SK-N-SH (cell line): ENCODE measurements at regions not wholly inside any gene's neighbourhood (a gene's known extent, or its start where the extent isn't known, plus 50 kb on each side); places are given as distances from the start of the nearest gene placed in this dataset.
"Not testable (repeated sequence)": the region's sequence is repeated elsewhere in the genome, so short reads cannot be mapped to it uniquely, and the experiment has no call there.

Experiments used
- CTCF ChIA-PET: fragments of 300-600, 350-600 bp; formaldehyde crosslinking; extraction: SDS; loops from one replicate; lab custom pipeline; 2021; lab: Yijun Ruan, JAX
- POLR2A ChIA-PET: fragments of 350-600 bp; sonication (Branson Sonifier 250); formaldehyde crosslinking; extraction: SDS; loops from one replicate; lab custom pipeline; 2020; ENCODE audit warnings: antibody characterized with exemption, inconsistent platforms; lab: Yijun Ruan, JAX
- DNase-seq: peaks from one replicate; pipeline ENCODE4 v3.0.0; 2012
- H2AFZ ChIP-seq: fragments of 200-600 bp; sonication (generic); 2 replicates; pipeline ENCODE4 v1.8.1; 2016; ENCODE audit warnings: antibody characterized with exemption, mild to moderate bottlenecking, low read depth
- H3F3A ChIP-seq: fragments of 200-600 bp; sonication (generic); replicated peaks from 2 replicates; pipeline ENCODE3; 2016; ENCODE audit warnings: antibody characterized with exemption, mild to moderate bottlenecking; ENCODE audit not compliant: insufficient read depth
- H3K27ac ChIP-seq, 2 experiments: fragments of 200-500 bp in 1 of 2; fragments of 200-600 bp in 1 of 2; sonication (Bioruptor generic) in 1 of 2; sonication (generic), shearing (Covaris generic) in 1 of 2; 2 replicates each; pipeline versions ENCODE4 v1.5.1 to v1.6.1; 2014 to 2016; ENCODE audit warnings: low read depth in 2 of 2, inconsistent platforms in 1 of 2, low read length in 1 of 2, mild to moderate bottlenecking in 1 of 2, mixed read lengths in 1 of 2
- H3K27me3 ChIP-seq: fragments of 200-600 bp; sonication (generic), shearing (Covaris generic); 2 replicates; pipeline ENCODE4 v1.6.1; 2016; ENCODE audit warnings: mixed run types; ENCODE audit not compliant: insufficient read depth
- H3K36me3 ChIP-seq, 2 experiments: fragments of 200-500 bp in 1 of 2; fragments of 200-600 bp in 1 of 2; sonication (Bioruptor generic) in 1 of 2; sonication (generic) in 1 of 2; replicated peaks in 1 of 2; 2 replicates each; pipeline versions ENCODE3 to v1.5.1; 2014 to 2016; ENCODE audit warnings: low read length in 1 of 2, mild to moderate bottlenecking in 1 of 2; ENCODE audit not compliant: insufficient read depth in 2 of 2, control insufficient read depth in 1 of 2
- H3K4me1 ChIP-seq, 2 experiments: fragments of 200-500 bp in 1 of 2; fragments of 200-600 bp in 1 of 2; sonication (Bioruptor generic) in 1 of 2; sonication (generic), shearing (Covaris generic) in 1 of 2; 2 replicates each; pipeline versions ENCODE4 v1.5.1 to v1.6.1; 2014 to 2016; ENCODE audit warnings: low read depth in 1 of 2, low read length in 1 of 2, mixed run types in 1 of 2; ENCODE audit not compliant: insufficient read depth in 2 of 2, control insufficient read depth in 1 of 2
- H3K4me2 ChIP-seq: fragments of 200-600 bp; sonication (generic), shearing (Covaris generic); 2 replicates; pipeline ENCODE4 v1.6.1; 2017; ENCODE audit warnings: mixed run types
- H3K4me3 ChIP-seq, 2 experiments: fragments of 200-500 bp in 1 of 2; fragments of 200-600 bp in 1 of 2; sonication (Bioruptor generic) in 1 of 2; sonication (generic), shearing (Covaris generic) in 1 of 2; 2 replicates each; pipeline versions ENCODE4 v1.5.1 to v1.8.1; 2014 to 2016; ENCODE audit warnings: low read depth in 2 of 2, inconsistent platforms in 1 of 2, low read length in 1 of 2, mild to moderate bottlenecking in 1 of 2, mixed read lengths in 1 of 2, moderate library complexity in 1 of 2
- H3K79me2 ChIP-seq: fragments of 200-600 bp; sonication (generic); 2 replicates; pipeline ENCODE4 v1.8.1; 2017; ENCODE audit warnings: mild to moderate bottlenecking; ENCODE audit not compliant: insufficient read depth
- H3K9ac ChIP-seq: fragments of 200-600 bp; sonication (generic); 2 replicates; pipeline ENCODE4 v1.6.1; 2017; ENCODE audit warnings: mixed run types
- H3K9me2 ChIP-seq: fragments of 200-600 bp; sonication (generic); 2 replicates; pipeline ENCODE4 v1.6.1; 2017; ENCODE audit warnings: mixed run types
- H3K9me3 ChIP-seq: fragments of 200-600 bp; sonication (generic); 2 replicates; pipeline ENCODE4 v1.6.1; 2017; ENCODE audit warnings: mixed run types, mild to moderate bottlenecking, moderate library complexity
- H4K20me1 ChIP-seq: fragments of 200-600 bp; sonication (generic); 2 replicates; pipeline ENCODE4 v1.6.1; 2017; ENCODE audit warnings: mild to moderate bottlenecking, mixed run types; ENCODE audit not compliant: insufficient read depth
- CTCF ChIP-seq: fragments of 200-600 bp; sonication (generic); IDR thresholded peaks from 2 replicates; pipeline ENCODE4 v1.6.1; 2017; ENCODE audit warnings: antibody characterized with exemption, mild to moderate bottlenecking, moderate library complexity
- ELF1 ChIP-seq: IDR thresholded peaks from 2 replicates; pipeline ENCODE4 v1.4.0; 2012
- EP300 ChIP-seq, 2 experiments: IDR thresholded peaks; 2 replicates each; pipeline versions ENCODE4 v1.4.0 to v1.6.1; 2012; ENCODE audit warnings: borderline replicate concordance in 1 of 2, low read depth in 1 of 2, low read length in 1 of 2
- EZH2phosphoT487 ChIP-seq: fragments of 200-600 bp; sonication (generic); IDR thresholded peaks from 2 replicates; pipeline ENCODE4 v1.6.1; 2017; ENCODE audit warnings: low read depth, mixed run types, mild to moderate bottlenecking, antibody characterized with exemption, moderate library complexity, borderline replicate concordance
- FOXJ3 ChIP-seq: sonication (generic); formaldehyde crosslinking; IDR thresholded peaks from 2 replicates; pipeline ENCODE4 v1.5.1; 2020; ENCODE audit warnings: mild to moderate bottlenecking, missing genetic modification reagents
- GABPA ChIP-seq: IDR thresholded peaks from 2 replicates; pipeline ENCODE4 v1.4.0; 2012; ENCODE audit warnings: low read depth, mild to moderate bottlenecking
- JUND ChIP-seq: IDR thresholded peaks from 2 replicates; pipeline ENCODE4 v1.4.0; 2012
- MEF2A ChIP-seq: IDR thresholded peaks from 2 replicates; pipeline ENCODE4 v1.4.0; 2012; ENCODE audit warnings: low read depth, borderline replicate concordance
- NRF1 ChIP-seq: IDR thresholded peaks from 2 replicates; pipeline ENCODE4 v1.6.1; 2012; ENCODE audit warnings: low read depth, mild to moderate bottlenecking, low read length
- PBX3 ChIP-seq: IDR thresholded peaks from 2 replicates; pipeline ENCODE4; 2012
- TAF1 ChIP-seq: IDR thresholded peaks from 2 replicates; pipeline ENCODE4 v1.6.1; 2012; ENCODE audit warnings: low read depth, mild to moderate bottlenecking, low read length, moderate library complexity, borderline replicate concordance
- USF1 ChIP-seq: IDR thresholded peaks from 2 replicates; pipeline ENCODE4 v1.4.0; 2012; ENCODE audit warnings: low read depth, borderline replicate concordance
- WGBS: methylation state at CpG from one replicate; pipeline ENCODE4 v1.1.6; 2017; ENCODE audit warnings: low lambda C conversion rate; 5-methylcytosine and 5-hydroxymethylcytosine counted together
- TF ChIP-seq, protein P1 (sequence below): IDR thresholded peaks from 2 replicates; pipeline ENCODE4 v1.6.1; 2012; ENCODE audit warnings: mild to moderate bottlenecking, low read depth, low read length, moderate library complexity
- TF ChIP-seq, protein P2 (sequence below): IDR thresholded peaks from 2 replicates; pipeline ENCODE4 v1.4.0; 2012; ENCODE audit warnings: low read depth, borderline replicate concordance
- TF ChIP-seq, protein P3 (sequence below): fragments of 150-350 bp; IDR thresholded peaks from 2 replicates; pipeline ENCODE4 v1.6.1; 2017; ENCODE audit warnings: antibody characterized with exemption, low read length, low read depth, borderline replicate concordance

GRCh38 chr22:17284466-17284865 is 65.2 kb upstream of the ADA2 start:
- WGBS, result 3% methylated on average over 2 of the region's 2 CpGs
- Histone ChIP-seq H3K9me3 (no peaks in the 10 kb centered on the region), H2AFZ (no peak overlapping the region), H3K4me1 (no peaks in the 10 kb centered on the region), H3K9me2 (no peaks in the 10 kb centered on the region), H4K20me1 (no peaks in the 10 kb centered on the region), H3K27me3 (peaks cover 25% of the 10 kb centered on the region), H3K9ac (no peak overlapping the region), H3F3A (no peaks in the 10 kb centered on the region), H3K4me3 (no peak overlapping the region), H3K36me3 (no peaks in the 10 kb centered on the region), H3K27ac (no peak overlapping the region), H3K4me2 (no peak overlapping the region), H3K79me2 (no peaks in the 10 kb centered on the region)
- DNase-seq, result no peak
- ChIA-PET POLR2A (interaction anchor here (0.6 to 0.8 kb wide), 2 partner anchors 113 to 166 kb away, joined by 3 read pairs; no protein-coding TSS in a partner anchor), CTCF (interaction anchor here (0.9 kb wide), 1 partner anchor 217 kb away, joined by 3 read pairs; no protein-coding TSS in a partner anchor)
- TF ChIP-seq PBX3, result no peak
- TF ChIP-seq, protein P1, sequence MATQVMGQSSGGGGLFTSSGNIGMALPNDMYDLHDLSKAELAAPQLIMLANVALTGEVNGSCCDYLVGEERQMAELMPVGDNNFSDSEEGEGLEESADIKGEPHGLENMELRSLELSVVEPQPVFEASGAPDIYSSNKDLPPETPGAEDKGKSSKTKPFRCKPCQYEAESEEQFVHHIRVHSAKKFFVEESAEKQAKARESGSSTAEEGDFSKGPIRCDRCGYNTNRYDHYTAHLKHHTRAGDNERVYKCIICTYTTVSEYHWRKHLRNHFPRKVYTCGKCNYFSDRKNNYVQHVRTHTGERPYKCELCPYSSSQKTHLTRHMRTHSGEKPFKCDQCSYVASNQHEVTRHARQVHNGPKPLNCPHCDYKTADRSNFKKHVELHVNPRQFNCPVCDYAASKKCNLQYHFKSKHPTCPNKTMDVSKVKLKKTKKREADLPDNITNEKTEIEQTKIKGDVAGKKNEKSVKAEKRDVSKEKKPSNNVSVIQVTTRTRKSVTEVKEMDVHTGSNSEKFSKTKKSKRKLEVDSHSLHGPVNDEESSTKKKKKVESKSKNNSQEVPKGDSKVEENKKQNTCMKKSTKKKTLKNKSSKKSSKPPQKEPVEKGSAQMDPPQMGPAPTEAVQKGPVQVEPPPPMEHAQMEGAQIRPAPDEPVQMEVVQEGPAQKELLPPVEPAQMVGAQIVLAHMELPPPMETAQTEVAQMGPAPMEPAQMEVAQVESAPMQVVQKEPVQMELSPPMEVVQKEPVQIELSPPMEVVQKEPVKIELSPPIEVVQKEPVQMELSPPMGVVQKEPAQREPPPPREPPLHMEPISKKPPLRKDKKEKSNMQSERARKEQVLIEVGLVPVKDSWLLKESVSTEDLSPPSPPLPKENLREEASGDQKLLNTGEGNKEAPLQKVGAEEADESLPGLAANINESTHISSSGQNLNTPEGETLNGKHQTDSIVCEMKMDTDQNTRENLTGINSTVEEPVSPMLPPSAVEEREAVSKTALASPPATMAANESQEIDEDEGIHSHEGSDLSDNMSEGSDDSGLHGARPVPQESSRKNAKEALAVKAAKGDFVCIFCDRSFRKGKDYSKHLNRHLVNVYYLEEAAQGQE, result no peak
- TF ChIP-seq CTCF, result no peak
- no peak for TF ChIP-seq FOXJ3 (CRISPR knock-in tag)
- TF ChIP-seq, protein P2, sequence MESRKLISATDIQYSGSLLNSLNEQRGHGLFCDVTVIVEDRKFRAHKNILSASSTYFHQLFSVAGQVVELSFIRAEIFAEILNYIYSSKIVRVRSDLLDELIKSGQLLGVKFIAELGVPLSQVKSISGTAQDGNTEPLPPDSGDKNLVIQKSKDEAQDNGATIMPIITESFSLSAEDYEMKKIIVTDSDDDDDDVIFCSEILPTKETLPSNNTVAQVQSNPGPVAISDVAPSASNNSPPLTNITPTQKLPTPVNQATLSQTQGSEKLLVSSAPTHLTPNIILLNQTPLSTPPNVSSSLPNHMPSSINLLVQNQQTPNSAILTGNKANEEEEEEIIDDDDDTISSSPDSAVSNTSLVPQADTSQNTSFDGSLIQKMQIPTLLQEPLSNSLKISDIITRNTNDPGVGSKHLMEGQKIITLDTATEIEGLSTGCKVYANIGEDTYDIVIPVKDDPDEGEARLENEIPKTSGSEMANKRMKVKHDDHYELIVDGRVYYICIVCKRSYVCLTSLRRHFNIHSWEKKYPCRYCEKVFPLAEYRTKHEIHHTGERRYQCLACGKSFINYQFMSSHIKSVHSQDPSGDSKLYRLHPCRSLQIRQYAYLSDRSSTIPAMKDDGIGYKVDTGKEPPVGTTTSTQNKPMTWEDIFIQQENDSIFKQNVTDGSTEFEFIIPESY, result no peak
- TF ChIP-seq USF1, result no peak
- no peak for TF ChIP-seq TAF1
- no peak for TF ChIP-seq NRF1
- TF ChIP-seq, protein P3, sequence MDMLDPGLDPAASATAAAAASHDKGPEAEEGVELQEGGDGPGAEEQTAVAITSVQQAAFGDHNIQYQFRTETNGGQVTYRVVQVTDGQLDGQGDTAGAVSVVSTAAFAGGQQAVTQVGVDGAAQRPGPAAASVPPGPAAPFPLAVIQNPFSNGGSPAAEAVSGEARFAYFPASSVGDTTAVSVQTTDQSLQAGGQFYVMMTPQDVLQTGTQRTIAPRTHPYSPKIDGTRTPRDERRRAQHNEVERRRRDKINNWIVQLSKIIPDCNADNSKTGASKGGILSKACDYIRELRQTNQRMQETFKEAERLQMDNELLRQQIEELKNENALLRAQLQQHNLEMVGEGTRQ, result no peak
- TF ChIP-seq ELF1, result no peak
- TF ChIP-seq EZH2phosphoT487, result no peak
- no peak for TF ChIP-seq MEF2A
- no peak for TF ChIP-seq JUND
- TF ChIP-seq GABPA, result no peak
- no peak for TF ChIP-seq EP300 (IDR thresholded peaks at IDR 0.05; ENCODE audit: borderline replicate concordance in 1 of 2, low read depth in 1 of 2, low read length in 1 of 2)

DNA sequence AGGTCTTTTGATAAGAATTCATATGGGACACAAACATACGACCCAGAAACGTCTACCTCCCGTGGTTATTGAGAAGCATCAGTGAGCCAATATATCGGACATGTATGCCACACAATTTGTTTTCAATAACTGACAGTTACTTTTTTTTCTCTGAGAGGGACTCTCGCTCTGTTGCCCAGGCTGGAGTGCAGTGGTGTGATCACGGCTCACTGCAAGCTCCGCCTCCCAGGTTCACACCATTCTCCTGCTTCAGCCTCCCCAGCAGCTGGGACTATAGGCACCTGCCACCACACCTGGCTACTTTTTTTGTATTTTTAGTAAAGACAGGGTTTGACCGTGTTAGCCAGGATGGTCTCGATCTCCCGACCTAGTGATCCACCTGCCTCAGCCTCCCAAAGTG is 64.6 kb upstream of the ADA2 start:
- H3F3A ChIP-seq, H3K4me1 ChIP-seq, DNase-seq, H3K9me3 ChIP-seq, H3K4me3 ChIP-seq, CTCF ChIA-PET, H3K9ac ChIP-seq, H3K9me2 ChIP-seq, H3K36me3 ChIP-seq, H2AFZ ChIP-seq, H3K27ac ChIP-seq, POLR2A ChIA-PET, H4K20me1 ChIP-seq, H3K79me2 ChIP-seq, H3K4me2 ChIP-seq: not testable (repeated sequence)
- WGBS, result 1% methylated on average over 10 of the region's 10 CpGs
- H3K27me3 ChIP-seq, result peaks cover 25% of the 10 kb centered on the region
